B cell (primary cell): ENCODE measurements at regions not wholly inside any gene's neighbourhood (a gene's known extent, or its start where the extent isn't known, plus 50 kb on each side); places are given as distances from the start of the nearest gene placed in this dataset.

Experiments used
- ATAC-seq: fragments of 200-7000 bp; cut with Tn5 transposase; one replicate; pipeline ENCODE4 v1.10.0; 2021; ENCODE audit warnings: low read depth, mild to moderate bottlenecking, moderate number of reproducible peaks, moderate library complexity
- CTCF ChIA-PET: fragments of 350-600 bp; sonication (Branson Sonifier 250); formaldehyde crosslinking; loops from one replicate; lab custom pipeline; 2021; ENCODE audit warnings: antibody characterized with exemption, inconsistent platforms; lab: Charles Lee
- POLR2A ChIA-PET: fragments of 350-600 bp; sonication (Branson Sonifier 250); formaldehyde crosslinking; loops from one replicate; lab custom pipeline; 2021; ENCODE audit warnings: antibody characterized with exemption; lab: Charles Lee
- DNase-seq: peaks from one replicate; pipeline ENCODE4 v3.0.0; 2013
- H2AFZ ChIP-seq: 2 replicates; pipeline ENCODE4 v1.6.1; 2012; ENCODE audit warnings: mild to moderate bottlenecking, low read depth, low read length; ENCODE audit not compliant: insufficient read depth, poor library complexity, severe bottlenecking
- H3K27ac ChIP-seq, 2 donors: 1 replicate in 1 of 2; 2 replicates in 1 of 2; pipeline ENCODE4 v1.5.1; 2012 to 2013; ENCODE audit warnings: low read length in 2 of 2, mild to moderate bottlenecking in 2 of 2, moderate library complexity in 1 of 2
- H3K27me3 ChIP-seq, 4 experiments: fragments of 200-600 bp in 1 of 4; sonication (generic) in 1 of 4; replicated peaks in 1 of 4; 1 replicate in 2 of 4; 2 replicates in 2 of 4; pipeline versions ENCODE4 v1.6.1 to v1.7.0; 2013 to 2016; ENCODE audit warnings: low read length in 3 of 4, mild to moderate bottlenecking in 2 of 4, mixed read lengths in 1 of 4, moderate library complexity in 1 of 4; ENCODE audit not compliant: insufficient read depth in 4 of 4, control insufficient read depth in 3 of 4; ENCODE audit errors: control extremely low read depth in 1 of 4
- H3K36me3 ChIP-seq, 2 experiments: replicated peaks in 1 of 2; 1 replicate in 1 of 2; 2 replicates in 1 of 2; pipeline versions ENCODE4 v1.6.1 to v1.7.1; 2013; ENCODE audit warnings: low read length in 1 of 2; ENCODE audit not compliant: insufficient read depth in 2 of 2, control insufficient read depth in 1 of 2; ENCODE audit errors: control extremely low read depth in 1 of 2, extremely low read depth in 1 of 2
- H3K4me1 ChIP-seq, 2 donors: fragments of 200-600 bp in 1 of 2; sonication (generic) in 1 of 2; 1 replicate in 1 of 2; 2 replicates in 1 of 2; pipeline versions ENCODE4 v1.5.1 to v1.6.1; 2013 to 2017; ENCODE audit warnings: low read length in 2 of 2; ENCODE audit not compliant: control insufficient read depth in 2 of 2, insufficient read depth in 2 of 2
- H3K4me2 ChIP-seq: replicated peaks from 2 replicates; pipeline ENCODE3; 2012; ENCODE audit warnings: mild to moderate bottlenecking, low read depth, low read length; ENCODE audit not compliant: poor library complexity, severe bottlenecking
- H3K4me3 ChIP-seq, 5 experiments: fragments of 200-600 bp in 1 of 5; sonication (generic) in 1 of 5; 1 replicate in 3 of 5; 2 replicates in 2 of 5; pipeline versions ENCODE4 v1.5.1 to v1.7.0; 2011 to 2016; ENCODE audit warnings: low read length in 4 of 5, mild to moderate bottlenecking in 4 of 5, low read depth in 2 of 5, control low read depth in 1 of 5, moderate library complexity in 1 of 5; ENCODE audit not compliant: insufficient read depth in 1 of 5; ENCODE audit errors: control extremely low read depth in 1 of 5, extremely low read depth in 1 of 5
- H3K79me2 ChIP-seq: fragments of 200-600 bp; sonication (generic); one replicate; pipeline ENCODE4 v1.6.0; 2016; ENCODE audit warnings: low read length; ENCODE audit not compliant: control insufficient read depth, insufficient read depth
- H3K9ac ChIP-seq: fragments of 200-600 bp; sonication (generic); 2 replicates; pipeline ENCODE4 v1.6.1; 2017; ENCODE audit warnings: mild to moderate bottlenecking, low read length, moderate library complexity
- H3K9me3 ChIP-seq, 3 donors: one replicate each; pipeline versions ENCODE4 v1.6.1 to v1.7.1; 2013; ENCODE audit warnings: low read length in 2 of 3; ENCODE audit not compliant: control insufficient read depth in 2 of 3, insufficient read depth in 1 of 3; ENCODE audit errors: control extremely low read depth in 1 of 3
- H4K20me1 ChIP-seq: 2 replicates; pipeline ENCODE4 v1.6.0; 2012; ENCODE audit warnings: mild to moderate bottlenecking, low read length; ENCODE audit not compliant: insufficient read depth, control insufficient read depth, poor library complexity, severe bottlenecking
- H3K27ac Mint-ChIP-seq: one replicate; pipeline ENCODE4 v1.8.0; 2021; ENCODE audit warnings: mixed read lengths
- H3K27me3 Mint-ChIP-seq: one replicate; pipeline ENCODE4 v1.8.0; 2021; ENCODE audit warnings: mixed read lengths
- H3K4me1 Mint-ChIP-seq: one replicate; pipeline ENCODE4 v1.8.0; 2021; ENCODE audit warnings: mixed read lengths
- H3K4me3 Mint-ChIP-seq: one replicate; pipeline ENCODE4 v1.8.0; 2021; ENCODE audit warnings: mixed read lengths
- H3K9me3 Mint-ChIP-seq: one replicate; pipeline ENCODE4 v1.8.0; 2022; ENCODE audit warnings: mixed read lengths; ENCODE audit not compliant: insufficient read depth
- CTCF ChIP-seq: fragments of 200-600 bp; IDR thresholded peaks from one replicate; pipeline ENCODE4 v1.8.0; 2022; ENCODE audit warnings: antibody characterized with exemption, mild to moderate bottlenecking
- EZH2 ChIP-seq: IDR thresholded peaks from 2 replicates; pipeline ENCODE4 v1.6.1; 2012; ENCODE audit warnings: borderline replicate concordance, low read depth, mild to moderate bottlenecking, moderate library complexity, low read length; ENCODE audit not compliant: insufficient read depth, poor library complexity, severe bottlenecking
- WGBS: methylation state at CpG from one replicate; pipeline ENCODE4 v1.1.5; 2013; ENCODE audit warnings: missing lambda C conversion rate; ENCODE audit not compliant: insufficient coverage; 5-methylcytosine and 5-hydroxymethylcytosine counted together
- intact Hi-C: fragments of 100-400 bp; cut with micrococcal nuclease; formaldehyde crosslinking; loops from one replicate; pipeline ENCODE4 v1.10.0; 2022

- Histone ChIP-seq H2AFZ (no peak overlapping the region), H3K9ac (no peak overlapping the region), H4K20me1 (no peaks in the 10 kb centered on the region), H3K4me1 (no peaks in the 10 kb centered on the region), H3K36me3 (no peaks in the 10 kb centered on the region), H3K9me3 (no peaks in the 10 kb centered on the region), H3K4me2 (no peak overlapping the region), H3K27ac (no peak overlapping the region), H3K27me3 (no peaks in the 10 kb centered on the region), H3K79me2 (no peaks in the 10 kb centered on the region), H3K4me3 (no peak overlapping the region)
- ChIA-PET POLR2A (no interaction called here), CTCF (no interaction called here)
- no peak for DNase-seq
- no peaks in the 10 kb centered on the region for H3K9me3 Mint-ChIP-seq
- WGBS: 60% methylated on average over 1 of the region's 3 CpGs
- TF ChIP-seq CTCF (no peak), EZH2 (no peak)
- no peak for ATAC-seq
- H3K4me1 Mint-ChIP-seq: no peaks in the 10 kb centered on the region
- no peak overlapping the region for H3K4me3 Mint-ChIP-seq
- intact Hi-C loops: no loop called here
- no peaks in the 10 kb centered on the region for H3K27me3 Mint-ChIP-seq
- H3K27ac Mint-ChIP-seq: no peak overlapping the region
These were observed 128.2 kb downstream of the MZT1 start for GRCh38 chr13:72599178-72599743.

GRCh38 chr13:72590091-72590740, 137.2 kb downstream of the MZT1 start:
- Mint-ChIP-seq H3K27ac (no peak overlapping the region), H3K4me1 (no peaks in the 10 kb centered on the region), H3K9me3 (no peaks in the 10 kb centered on the region), H3K27me3 (no peaks in the 10 kb centered on the region), H3K4me3 (no peak overlapping the region)
- POLR2A ChIA-PET: no interaction called here
- H3K4me1 ChIP-seq: no peaks in the 10 kb centered on the region
- no peak overlapping the region for H3K4me3 ChIP-seq
- WGBS: no CpG with 5 or more reads among the region's 1 CpG
- H3K36me3 ChIP-seq: no peaks in the 10 kb centered on the region
- H2AFZ ChIP-seq: no peak overlapping the region
- H4K20me1 ChIP-seq: no peaks in the 10 kb centered on the region
- no peak overlapping the region for H3K4me2 ChIP-seq
- DNase-seq (no peak), ATAC-seq (no peak)
- no peaks in the 10 kb centered on the region for H3K9me3 ChIP-seq
- intact Hi-C loops: no loop called here
- no peaks in the 10 kb centered on the region for H3K79me2 ChIP-seq
- TF ChIP-seq EZH2 (no peak), CTCF (no peak)
- CTCF ChIA-PET: no interaction called here
- H3K27me3 ChIP-seq: no peaks in the 10 kb centered on the region
- H3K27ac ChIP-seq: no peak overlapping the region
- no peak overlapping the region for H3K9ac ChIP-seq
